GM19452 (cell line): ENCODE measurements at regions not wholly inside any gene's neighbourhood (a gene's known extent, or its start where the extent isn't known, plus 50 kb on each side); places are given as distances from the start of the nearest gene placed in this dataset.

Experiments
- ATAC-seq: cut with Tn5 transposase; IDR thresholded peaks from one replicate; pipeline ENCODE4 v1.9.1; 2021; ENCODE audit not compliant: unreplicated experiment

DNA sequence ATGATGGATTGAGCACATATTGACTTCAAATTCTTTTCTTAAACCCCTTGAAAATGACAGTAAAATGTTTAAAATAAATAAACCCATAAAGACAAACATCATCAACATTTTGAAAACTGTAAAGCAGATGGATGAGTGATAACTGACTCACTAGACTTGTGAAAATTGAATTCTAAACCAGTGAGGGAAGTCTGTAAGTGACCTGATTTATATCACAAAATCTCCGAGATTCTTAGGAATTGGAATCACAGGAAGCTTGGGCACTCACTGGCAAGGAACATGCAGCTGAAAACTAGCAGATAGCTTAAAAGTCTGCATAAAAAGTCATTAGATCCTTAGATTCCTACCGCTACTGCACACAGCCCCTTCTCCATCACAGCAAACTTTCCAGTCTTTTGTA is 51.3 kb upstream of the TSC22D1 start:
- no peak for ATAC-seq

DNA sequence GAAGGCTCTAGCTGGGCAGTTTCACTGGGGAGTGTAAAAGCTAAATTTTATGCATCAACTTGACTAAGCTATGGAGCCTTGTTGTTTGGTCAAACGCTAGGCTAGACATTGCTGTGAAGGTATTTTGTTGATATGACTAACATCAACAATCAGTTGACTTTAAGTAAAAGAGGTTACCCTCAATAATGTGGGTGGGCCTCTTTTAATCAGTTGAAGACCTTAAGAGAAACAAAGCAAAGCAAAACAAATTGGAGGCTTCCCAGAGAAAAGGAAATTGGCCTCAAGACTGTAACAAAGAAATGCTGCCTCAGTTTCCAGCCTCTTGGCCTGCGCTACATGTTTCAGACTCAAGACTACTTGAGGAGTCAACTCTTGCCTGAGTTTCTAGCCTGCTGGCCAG is 50.0 kb upstream of the TSC22D1 start:
- no peak for ATAC-seq
